ENCODE measurements at regions not wholly inside any gene's neighbourhood (a gene's known extent, or its start where the extent isn't known, plus 50 kb on each side); places are given as distances from the start of the nearest gene placed in this dataset.

DNA sequence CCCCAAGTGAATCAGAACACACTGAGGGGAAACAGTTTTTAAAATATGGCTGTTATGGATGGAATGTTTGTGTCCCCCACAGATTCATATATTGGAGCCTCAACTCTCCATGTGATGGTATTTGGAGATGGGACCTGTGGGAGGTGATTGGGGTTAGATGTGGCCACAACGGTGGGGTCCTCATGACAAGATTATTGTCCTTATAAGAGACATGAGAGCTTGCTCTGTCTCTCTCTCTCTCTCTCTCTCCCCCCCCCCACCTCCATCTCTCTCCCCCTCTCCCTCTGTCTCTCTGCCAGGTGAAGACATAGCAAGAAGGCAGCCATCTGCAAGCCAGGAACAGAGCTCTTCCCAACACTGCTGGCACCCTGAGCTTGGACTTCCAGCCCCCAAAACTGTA lies 315.8 kb upstream of the MGMT start:
- TF ChIP-seq, protein P1, sequence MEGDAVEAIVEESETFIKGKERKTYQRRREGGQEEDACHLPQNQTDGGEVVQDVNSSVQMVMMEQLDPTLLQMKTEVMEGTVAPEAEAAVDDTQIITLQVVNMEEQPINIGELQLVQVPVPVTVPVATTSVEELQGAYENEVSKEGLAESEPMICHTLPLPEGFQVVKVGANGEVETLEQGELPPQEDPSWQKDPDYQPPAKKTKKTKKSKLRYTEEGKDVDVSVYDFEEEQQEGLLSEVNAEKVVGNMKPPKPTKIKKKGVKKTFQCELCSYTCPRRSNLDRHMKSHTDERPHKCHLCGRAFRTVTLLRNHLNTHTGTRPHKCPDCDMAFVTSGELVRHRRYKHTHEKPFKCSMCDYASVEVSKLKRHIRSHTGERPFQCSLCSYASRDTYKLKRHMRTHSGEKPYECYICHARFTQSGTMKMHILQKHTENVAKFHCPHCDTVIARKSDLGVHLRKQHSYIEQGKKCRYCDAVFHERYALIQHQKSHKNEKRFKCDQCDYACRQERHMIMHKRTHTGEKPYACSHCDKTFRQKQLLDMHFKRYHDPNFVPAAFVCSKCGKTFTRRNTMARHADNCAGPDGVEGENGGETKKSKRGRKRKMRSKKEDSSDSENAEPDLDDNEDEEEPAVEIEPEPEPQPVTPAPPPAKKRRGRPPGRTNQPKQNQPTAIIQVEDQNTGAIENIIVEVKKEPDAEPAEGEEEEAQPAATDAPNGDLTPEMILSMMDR (IDR thresholded peaks at IDR 0.05; ENCODE audit: low read depth, low read length, poor library complexity, severe bottlenecking), result no peak
- TF ChIP-seq EZH2phosphoT487 (IDR thresholded peaks at IDR 0.05; ENCODE audit: borderline replicate concordance, low read length), result no peak

Data from DOHH2 (cell line).